AG20443 (cell line): ENCODE measurements at regions not wholly inside any gene's neighbourhood (a gene's known extent, or its start where the extent isn't known, plus 50 kb on each side); places are given as distances from the start of the nearest gene placed in this dataset.

ENCODE experiments used
- DNase-seq: peaks from one replicate; pipeline ENCODE4 v3.0.0; 2012; ENCODE audit warnings: low spot score, mixed read lengths

DNA sequence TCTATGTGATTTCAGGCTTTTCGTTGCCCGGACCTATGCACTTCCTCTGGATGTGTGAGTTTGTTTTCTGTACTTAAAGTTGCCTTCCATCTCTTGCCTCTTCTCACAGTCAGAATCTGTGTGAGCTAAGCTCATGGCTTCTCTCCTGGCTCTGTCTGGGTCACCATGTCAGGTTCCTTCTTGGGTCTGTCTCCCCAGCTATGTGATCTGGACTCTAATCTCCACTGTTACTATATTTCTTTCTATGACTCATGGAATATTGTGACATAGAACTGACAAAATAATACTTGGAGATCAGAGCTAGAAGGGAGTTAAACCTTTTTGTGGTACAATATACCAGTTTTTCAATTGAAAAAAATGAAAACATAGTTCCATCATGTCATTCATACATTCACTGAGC, 172.7 kb upstream of the FGGY start:
- DNase-seq = peak; percentile 22

DNA sequence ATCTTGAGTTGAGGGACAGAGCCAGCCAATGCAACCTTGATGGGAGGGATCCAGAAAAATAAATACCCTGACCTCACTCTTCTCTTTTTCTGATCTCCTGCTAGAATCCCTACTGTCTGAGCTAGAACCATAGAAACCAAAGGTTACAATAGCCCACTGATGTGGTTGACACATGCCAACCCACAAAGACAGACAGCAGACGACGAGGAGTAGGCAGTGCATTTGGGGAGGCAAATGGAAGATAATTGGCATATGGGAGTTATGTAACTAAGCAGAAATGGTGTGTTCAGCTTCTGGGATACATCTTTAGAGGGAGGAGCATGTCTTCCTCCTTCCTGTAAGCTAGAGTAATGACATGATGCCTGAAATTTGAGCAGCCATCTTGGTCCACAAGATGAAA, 171.7 kb upstream of the FGGY start:
- DNase-seq = no peak

DNA sequence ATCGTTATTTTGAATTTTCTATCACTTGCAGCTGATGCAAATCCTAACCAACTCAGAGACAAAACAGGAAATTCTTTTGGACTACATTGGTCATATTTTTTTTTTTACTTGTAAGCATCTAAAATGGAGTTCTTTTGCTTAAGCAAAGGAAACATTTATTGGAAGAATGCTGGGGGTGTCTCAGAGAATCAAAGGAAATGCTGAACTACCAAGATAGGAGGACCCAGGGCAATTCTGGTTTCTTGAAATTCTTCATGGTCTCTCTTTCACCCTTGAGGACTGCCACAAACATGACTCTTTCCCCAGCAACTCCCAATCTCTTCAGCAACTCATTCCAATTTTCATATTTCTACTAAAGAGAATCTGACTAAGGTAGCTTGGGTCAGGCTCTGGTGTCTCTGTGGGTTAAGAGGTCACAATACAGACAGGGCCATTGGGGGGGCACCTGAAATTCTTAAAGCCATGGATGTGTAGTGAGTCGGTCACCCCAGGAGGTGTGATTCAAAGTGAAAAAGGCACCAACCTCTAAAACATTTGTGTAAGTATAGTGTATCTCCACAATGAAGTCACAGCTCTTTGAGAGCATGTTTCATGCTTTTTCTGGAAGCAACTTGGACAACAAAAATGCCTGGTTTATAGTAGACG, 171.1 kb upstream of the FGGY start:
- no peak for DNase-seq

DNA sequence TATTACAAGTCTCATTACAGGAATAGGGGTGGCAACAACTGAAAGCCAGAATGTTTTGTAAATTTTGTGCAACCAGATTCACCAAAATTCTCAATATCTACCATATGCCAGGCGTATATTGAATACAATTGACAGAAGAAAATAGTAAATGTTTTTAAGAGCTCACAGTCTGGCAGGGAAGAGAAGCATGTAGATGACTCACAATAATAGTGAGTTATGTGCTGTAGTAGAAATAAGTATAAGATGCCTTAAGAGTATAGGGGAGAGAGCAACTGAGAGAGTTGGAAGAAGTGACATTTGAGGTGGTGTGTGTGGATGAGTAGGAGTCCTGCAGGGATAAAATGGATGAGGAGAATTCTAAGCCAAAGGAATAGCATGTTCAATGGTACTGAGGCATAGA, 170.5 kb upstream of the FGGY start:
- no peak for DNase-seq

DNA sequence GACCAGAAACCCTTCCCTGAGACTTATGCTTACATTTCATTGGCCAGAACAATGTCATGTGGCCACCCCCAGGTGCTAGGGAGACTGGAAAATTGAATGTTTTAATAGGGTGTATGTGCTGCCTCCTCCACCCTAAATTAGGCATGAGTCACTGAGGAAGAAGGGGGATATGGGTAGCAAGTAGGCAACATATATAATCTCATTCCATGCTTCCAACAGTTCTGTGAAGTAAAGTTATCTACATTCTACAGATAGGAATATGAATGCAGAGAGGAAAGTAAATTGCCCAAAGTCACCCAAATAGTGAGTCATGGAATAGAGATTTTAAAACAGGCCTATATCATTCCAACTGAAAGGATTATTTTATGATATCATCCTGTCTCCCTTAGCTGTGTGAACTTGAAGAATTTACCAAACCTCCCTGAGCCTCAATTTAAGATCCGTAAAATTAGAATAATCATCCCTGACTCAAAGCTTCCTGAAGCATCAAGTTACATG, 168.6 kb upstream of the FGGY start:
- DNase-seq = peak; percentile 44

DNA sequence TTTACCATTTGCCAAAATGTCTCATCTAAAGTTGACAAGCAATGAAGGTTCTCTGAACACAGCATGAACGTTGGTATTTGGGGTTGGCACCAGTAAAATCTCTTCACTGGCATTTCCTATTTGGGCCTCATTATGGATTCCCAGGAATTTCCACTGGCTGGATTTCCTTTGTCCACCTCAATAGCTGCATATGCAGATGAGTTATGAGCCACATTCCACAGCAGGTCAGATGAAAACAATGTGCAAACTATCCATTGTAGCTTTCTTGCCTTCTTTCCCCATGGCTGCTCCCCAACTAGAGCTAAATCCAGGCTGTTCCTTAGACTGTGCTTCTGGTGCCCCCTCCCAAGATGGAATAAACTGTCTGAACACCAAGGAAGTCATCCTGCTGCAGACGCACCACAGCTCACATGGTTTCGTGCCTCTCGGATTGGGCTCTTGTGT, 168.1 kb upstream of the FGGY start:
- peak; percentile 78 for DNase-seq

DNA sequence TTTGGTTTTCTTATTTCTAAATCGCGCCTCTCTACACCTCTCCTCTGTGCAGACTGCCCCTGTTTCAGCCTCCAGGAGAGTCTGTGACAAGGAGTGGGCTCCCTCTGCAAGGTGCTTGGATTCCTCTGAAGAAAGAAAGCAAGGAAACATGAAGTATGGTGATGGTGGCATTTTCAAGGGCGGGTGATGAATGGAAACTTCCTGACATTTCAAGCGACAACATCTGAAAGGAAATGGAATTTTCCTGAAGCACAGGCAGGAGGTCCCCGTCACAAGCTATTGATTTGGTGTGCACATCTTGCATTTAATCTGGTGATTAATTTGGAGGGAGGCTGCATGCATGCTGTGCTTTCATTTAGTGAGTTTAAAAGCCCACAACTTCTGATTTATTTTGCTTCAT, 164.6 kb upstream of the FGGY start:
- DNase-seq = no peak

DNA sequence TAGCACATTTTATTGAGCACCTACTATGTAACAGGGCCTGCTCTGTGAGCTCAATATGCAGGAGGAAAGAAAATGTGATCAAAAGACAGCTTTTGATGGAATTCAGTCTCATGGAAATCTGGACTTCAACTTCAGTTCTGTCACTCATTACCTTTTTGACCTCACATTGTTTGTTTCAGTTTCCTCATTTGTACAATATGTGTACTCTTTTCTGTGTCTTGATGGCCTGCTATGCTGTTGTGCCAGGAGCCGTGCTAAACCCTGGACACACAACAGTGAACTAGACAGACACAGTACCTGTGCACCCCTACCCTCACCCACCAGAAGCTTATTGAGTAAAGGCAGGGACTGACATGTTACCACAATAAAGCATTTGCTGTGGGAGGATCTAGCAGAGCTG, 162.9 kb upstream of the FGGY start:
- no peak for DNase-seq

DNA sequence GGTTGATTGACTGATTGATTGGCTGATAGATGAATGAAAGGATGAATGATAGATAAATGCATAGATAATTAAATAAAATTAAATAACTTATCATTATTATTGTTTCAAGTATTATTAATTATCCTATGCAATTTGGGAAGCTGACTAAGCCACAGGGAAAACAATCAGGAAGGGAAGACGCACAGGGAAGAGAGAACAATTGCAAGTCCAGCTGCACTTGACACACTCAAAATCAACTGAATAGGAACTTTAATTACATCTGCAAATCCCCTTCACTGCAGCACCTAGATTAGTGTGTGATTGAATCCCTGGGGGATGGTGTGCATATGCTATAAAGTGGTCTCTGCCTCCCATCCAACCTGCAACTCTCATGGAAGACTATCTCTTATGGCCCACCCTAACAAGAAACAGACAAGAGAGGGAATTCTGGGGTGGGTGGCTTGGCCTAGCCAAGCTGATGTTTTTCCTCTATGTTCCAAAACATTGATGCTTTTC, 161.1 kb upstream of the FGGY start:
- no peak for DNase-seq

DNA sequence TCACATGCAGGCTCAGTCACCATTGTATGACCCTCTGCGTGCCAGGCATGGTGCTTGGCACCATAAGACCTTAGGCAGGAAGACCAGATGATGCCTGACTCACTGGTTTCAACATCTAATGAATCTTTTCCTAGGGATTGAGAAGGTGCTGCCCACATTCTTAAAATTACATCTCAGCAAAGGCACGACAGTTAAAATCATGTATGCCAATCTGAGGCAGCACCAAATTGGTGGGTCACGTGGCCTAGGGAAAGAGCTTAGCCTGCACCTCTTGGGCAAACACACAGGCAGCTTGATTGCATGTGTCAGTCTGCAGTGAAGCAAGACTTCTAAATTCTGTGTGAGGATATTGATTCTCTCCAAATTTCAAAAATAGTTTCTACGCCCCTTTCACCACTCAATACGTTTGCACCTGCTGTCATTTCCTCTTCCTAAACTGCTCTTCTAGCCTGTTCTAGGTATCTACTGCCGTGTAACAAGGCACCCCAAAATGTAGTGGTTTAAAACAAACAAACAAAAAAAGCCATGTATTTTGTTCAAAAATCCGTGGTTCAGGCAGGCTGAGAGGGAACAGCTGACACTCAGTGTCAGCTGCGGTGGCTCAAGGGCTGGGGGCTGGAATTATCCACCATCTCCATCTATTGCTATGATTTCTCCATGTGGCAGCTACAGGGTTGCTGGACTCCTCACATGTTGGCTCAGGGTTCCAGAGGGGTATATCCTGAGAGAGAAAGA, 160.2 kb upstream of the FGGY start:
- peak; percentile 79 for DNase-seq

DNA sequence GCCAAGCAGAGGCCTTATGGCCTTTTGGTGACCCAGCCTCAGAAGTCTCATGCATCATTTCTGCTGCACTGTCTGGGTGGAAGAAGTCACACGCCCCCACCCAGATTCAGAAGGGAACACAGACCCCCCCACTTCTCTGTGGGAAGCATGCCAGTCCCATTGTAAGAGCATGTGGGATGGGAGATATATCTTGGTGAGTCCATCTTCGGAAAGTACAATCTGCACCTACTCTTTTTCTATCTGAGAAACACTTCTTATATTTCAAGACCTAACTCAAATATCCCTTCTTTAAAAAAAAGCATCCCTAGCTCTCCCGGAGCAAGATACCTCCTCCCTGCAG, 159.6 kb upstream of the FGGY start:
- no peak for DNase-seq

DNA sequence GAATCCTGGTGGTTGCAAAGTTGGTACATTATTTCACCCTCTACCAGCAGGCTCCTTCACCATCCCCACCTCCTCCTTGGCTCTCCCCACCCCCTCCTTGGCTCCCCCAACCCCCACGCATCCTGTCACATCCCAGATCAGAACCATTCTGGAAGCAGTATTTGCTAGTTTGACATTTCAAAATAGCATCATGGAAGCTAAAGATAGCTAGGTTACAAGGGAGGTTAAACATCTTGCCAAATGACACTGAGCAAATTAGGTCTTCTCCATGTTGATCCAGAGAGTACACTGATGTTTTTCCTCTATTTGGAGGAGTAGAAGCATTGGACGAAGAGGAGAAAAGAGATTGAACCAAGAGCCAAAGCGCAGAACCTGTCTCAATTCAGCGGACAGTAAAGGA, 158.9 kb upstream of the FGGY start:
- DNase-seq = no peak

DNA sequence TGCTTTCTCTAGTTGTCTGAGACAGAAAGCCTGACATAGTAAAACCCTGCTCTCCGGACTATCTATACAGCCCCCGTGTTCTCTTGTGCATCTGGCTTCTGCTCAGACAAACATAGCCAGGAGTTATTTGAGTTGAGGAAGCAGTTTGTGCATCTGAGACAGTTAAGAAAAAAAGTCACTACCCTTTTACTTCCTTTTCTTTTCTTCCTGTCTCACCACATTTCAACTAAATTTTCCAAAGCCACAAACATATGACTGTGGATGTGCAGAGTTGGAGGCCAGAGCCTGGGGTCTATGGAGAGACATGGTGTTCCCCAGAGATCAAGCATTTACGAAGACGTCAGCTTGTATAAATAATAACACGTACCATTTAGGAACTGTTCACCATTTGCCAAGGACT, 158.5 kb upstream of the FGGY start:
- no peak for DNase-seq

DNA sequence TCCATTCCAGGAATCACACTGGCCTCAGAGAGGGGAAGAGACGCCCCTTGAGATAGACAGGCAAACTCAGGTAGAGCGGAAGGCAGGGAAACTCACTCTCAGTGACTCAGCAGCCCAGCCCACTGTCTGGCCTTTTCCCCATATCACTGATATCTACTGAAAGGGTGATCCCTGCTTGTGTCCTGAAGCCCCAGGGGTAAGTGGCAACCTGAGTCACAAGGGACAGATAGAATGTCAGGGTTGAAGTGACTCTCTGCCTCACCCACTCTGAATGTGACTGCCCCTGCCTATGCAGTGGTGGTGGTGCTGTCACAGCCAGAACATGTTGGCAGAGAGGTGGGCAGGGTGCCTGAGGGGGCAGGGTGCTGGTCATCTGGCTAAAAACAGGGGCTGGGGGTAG, 157.5 kb upstream of the FGGY start:
- no peak for DNase-seq

DNA sequence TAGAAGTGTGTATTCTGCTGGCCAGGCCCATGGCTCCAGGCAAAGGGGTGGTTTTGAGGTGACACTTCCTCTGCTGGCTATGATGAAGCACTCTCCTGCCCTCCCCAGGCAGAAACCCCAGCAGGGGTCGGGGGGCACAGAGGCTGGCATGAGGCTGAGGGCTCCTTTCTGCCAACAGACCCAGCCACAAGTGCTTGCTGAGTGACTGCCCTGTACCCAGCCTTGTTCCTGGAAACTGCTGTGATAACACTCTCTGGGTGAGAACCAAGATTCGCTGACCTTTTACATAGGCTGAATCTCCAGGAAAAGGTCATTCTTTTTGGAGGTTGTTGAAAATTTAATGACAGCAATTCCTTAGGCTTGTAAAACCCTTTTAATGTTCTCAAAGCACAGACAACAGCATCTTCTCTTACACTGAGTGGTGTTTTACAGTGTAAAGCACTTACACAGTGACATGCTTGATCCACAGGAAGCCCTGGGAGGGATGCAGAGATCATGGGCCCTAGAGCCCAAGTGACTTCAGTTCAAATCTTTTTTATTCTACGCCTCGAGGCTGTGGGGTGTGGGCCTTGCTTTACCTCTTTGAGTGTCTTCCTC, 155.5 kb upstream of the FGGY start:
- DNase-seq = no peak

DNA sequence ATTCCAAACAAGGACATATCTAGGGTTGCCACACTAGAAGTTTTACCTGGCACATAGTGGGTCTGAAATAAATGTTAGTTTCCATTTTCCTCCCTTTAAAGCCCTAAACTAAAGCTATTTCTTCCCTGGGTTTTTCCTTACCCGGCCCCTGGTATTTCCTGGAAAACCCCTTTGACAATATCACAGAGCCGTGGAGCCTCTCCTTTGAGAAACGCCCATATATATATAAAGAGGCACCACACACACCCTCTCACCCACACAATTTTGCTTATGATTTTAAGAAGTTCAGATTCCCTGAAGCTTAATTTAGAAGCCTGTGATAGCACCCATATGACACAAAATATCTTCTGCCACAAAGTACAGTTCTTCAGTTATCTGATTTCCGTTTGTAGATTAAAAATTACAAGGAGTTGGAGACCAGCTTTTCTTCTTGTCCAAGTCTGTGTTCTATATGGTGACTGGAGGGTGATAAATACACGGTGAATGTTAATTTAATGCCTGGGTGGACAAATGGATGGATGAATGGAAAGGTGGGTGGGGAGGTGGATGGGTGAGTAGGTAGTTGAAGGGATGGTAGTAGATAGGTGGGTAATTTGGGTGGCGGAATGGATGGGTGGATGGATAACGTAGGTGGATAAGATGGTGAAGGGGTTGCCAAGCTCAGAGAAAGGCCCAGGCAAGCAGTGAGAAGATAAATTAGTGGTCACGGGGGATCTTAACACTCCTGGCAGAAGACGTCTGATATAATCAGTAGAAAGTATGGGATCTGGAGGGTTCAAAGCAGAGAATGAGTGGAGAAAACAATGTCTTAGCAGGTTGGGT, 154.4 kb upstream of the FGGY start:
- no peak for DNase-seq

DNA sequence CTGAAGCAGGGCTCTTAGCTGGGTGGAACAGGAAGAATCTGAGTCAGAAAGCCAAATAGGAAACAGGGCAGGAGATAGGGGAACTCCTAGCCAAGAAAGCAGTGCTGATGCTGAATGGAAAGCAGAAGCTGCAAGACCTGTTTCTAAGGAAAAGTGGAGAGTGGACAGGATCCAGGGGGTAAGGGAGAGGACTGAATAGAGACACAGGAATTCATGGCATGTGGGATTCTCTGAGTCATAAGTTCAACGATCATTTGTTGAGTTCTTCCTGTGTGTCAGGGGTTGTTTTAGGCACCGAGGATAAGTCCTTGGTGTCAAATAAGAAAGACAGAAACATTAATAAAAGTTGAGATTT, 153.8 kb upstream of the FGGY start:
- DNase-seq = peak; percentile 90

DNA sequence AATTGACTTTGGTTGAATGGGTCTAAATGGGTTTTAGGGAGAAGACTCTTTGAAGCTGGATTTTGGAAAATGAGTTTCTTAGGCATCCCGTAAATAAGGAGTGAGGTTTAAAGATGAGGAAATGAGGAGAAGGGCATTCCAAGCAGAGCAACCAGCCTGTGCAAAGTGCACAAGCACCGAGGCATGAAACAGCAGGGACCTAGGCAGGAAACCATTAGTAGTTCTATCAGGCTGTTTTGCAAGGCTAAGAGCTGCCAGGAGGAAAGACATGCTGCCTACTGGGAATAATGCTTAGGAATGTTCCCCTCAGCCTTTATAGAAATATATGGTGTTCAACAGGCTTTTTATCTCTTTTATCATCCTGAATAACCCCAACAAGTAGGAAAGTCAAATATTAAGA, 153.1 kb upstream of the FGGY start:
- DNase-seq = no peak

DNA sequence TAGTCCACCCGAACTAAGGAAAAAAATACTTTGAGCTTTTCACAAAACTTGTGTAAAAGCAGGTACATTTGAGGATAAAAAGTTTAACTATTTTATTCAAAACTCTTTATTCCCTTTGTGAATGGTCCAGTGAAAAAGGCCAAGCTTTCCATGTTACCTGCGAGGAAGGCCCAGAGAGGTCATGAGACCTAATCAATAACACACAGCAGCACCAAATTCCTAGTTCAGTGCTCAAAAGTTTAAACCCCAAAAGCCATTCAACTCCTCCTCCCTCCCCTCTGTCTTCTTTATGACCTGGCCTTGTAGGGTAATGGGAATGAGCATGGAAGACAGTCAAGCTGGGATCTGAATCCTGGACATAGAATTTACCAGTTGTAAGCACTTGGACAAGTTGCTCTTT, 151.9 kb upstream of the FGGY start:
- DNase-seq = no peak

DNA sequence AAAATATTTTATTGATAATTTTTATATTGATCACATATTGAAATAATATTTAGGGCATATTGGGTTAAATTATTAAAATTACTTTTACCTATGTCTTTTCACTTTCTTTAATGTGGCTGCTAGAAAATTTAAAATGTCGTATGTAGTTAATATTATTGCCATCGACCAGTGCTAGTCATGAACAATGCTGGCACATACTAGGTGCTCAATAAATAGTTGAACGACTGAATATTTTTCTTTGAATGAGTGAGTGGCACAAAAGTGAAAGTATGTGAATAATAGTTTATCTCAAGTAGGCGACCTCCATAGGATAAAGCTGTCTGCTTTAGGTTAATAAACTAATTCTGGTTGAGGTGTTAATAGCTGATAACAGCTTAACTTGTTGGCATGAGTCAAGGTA, 150.8 kb upstream of the FGGY start:
- no peak for DNase-seq

DNA sequence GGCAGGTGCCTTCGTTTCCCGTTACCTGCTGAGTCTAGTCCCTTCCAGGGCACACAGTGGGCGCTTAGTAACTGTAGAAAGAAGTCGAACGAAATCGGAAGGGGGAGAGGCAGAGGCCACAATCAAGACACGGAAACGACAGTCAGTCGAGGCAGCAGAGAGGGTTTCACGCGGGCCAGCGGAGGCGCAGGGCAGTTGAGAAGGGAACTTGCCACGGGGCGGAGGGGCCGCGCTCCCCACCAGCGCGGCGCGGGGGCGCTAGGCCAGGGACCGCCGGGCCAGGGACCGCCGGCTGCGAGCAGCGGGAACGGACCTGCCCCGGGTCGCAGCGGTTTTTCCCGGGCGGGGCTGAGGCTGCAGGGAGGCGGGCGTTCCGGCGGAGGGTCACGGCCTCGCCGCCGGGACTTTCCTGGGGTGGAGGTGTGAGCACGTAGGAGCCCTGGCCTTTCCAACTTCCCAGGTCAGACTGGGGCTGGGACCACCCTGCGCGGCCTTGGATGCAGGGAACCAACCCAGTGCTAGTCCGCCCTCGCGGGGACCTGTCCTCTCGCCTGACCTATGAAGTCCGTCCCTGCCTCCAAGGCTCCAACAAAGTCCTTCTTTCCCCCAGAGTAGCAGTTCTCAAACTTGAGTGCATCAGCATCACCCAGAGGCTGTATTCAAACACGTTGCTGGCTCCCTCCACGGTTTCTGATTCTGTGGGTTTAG, 150.1 kb upstream of the FGGY start:
- DNase-seq = peak; percentile 72

DNA sequence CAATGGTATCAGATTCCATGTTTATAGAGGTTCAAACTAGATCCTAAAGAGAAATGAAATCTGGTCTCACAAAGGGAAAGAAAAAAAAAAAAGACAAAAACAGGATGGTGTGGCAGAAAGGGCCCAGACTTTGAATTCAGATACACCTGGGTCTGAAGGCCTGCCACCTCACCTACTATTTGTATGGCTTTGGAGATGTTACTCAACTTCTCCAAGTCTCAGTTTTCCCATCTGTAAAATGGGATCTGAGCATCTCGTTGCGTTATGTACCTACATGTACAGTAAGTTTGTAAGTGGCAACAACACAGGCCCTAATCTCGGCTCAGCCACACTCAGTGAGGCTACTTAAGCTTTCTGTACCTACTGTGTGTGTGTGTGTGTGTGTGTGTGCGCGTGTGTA, 147.5 kb upstream of the FGGY start:
- no peak for DNase-seq
